Neural cell (in vitro differentiated cells): ENCODE measurements at regions not wholly inside any gene's neighbourhood (a gene's known extent, or its start where the extent isn't known, plus 50 kb on each side); places are given as distances from the start of the nearest gene placed in this dataset.

Experiments used
- EP300 ChIP-seq: fragments of 450-650 bp; conservative IDR thresholded peaks from 2 replicates; pipeline ENCODE4 v1.6.1; 2014; ENCODE audit warnings: antibody characterized with exemption, mild to moderate bottlenecking, moderate library complexity; ENCODE audit not compliant: poor library complexity, severe bottlenecking
- MXI1 ChIP-seq: fragments of 450-650 bp; conservative IDR thresholded peaks from 2 replicates; pipeline ENCODE4 v1.6.1; 2014; ENCODE audit warnings: antibody characterized with exemption, mild to moderate bottlenecking; ENCODE audit not compliant: poor library complexity, severe bottlenecking
- REST ChIP-seq: IDR thresholded peaks from 2 replicates; pipeline ENCODE4 v1.6.1; 2012; ENCODE audit warnings: borderline replicate concordance
- TAF1 ChIP-seq: IDR thresholded peaks from 2 replicates; pipeline ENCODE4 v1.6.1; 2012; ENCODE audit warnings: low read depth
- TF ChIP-seq, protein P1 (sequence below): fragments of 450-650 bp; IDR thresholded peaks from 2 replicates; pipeline ENCODE4 v1.5.1; 2014; ENCODE audit warnings: antibody characterized with exemption, mild to moderate bottlenecking, moderate library complexity; ENCODE audit not compliant: poor library complexity, severe bottlenecking

DNA sequence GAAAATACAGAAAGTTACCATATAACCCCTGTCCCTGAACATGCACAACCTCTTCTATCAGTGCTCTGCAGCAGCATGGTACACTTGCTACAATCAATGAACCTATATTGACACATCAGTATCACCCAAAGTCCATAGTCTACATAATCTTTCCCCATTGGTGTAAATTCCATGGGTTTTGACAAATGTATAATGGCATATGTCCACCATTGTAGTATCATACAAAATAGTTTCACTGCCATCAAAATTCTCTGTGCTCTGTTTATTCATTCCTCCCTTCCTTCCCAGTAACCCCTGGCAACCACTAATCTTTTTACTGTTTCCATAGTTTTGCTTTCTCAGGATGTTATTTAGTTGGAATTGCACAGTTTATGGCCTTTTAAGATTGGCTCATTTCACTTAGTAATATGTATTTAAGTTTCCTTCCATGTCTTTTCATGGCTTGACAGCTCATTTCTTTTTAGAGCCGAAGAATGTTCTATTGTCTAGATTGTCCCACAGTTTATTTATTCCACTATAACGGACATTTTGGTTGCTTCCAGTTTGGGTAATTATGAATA is 1707.0 kb downstream of the EFNA5 start:
- TF ChIP-seq, protein P1, sequence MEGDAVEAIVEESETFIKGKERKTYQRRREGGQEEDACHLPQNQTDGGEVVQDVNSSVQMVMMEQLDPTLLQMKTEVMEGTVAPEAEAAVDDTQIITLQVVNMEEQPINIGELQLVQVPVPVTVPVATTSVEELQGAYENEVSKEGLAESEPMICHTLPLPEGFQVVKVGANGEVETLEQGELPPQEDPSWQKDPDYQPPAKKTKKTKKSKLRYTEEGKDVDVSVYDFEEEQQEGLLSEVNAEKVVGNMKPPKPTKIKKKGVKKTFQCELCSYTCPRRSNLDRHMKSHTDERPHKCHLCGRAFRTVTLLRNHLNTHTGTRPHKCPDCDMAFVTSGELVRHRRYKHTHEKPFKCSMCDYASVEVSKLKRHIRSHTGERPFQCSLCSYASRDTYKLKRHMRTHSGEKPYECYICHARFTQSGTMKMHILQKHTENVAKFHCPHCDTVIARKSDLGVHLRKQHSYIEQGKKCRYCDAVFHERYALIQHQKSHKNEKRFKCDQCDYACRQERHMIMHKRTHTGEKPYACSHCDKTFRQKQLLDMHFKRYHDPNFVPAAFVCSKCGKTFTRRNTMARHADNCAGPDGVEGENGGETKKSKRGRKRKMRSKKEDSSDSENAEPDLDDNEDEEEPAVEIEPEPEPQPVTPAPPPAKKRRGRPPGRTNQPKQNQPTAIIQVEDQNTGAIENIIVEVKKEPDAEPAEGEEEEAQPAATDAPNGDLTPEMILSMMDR: no peak
- TF ChIP-seq TAF1 (no peak), MXI1 (no peak), EP300 (no peak), REST (no peak)
